ENCODE measurements at regions not wholly inside any gene's neighbourhood (a gene's known extent, or its start where the extent isn't known, plus 50 kb on each side); places are given as distances from the start of the nearest gene placed in this dataset.

DNA sequence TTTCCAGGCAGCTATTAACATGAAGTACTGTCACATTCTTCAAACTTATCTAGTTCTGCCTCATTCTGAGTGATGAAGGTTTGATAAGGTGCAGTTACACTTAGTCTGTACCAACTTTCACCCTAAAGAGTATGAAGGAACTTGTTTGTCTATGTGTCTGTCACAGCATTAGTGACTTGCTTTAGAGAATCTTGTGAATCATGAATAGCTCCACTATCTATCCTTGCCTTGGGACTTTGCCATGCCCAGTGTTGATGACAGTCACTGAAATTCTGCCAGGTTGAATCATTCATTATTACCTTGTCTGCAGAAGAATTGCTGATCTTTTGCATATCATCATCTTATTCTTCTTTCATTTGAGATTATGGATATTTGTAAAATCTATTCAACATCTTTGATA is 50.9 kb upstream of the A1CF start:
- TF ChIP-seq GLIS3 (CRISPR knock-in tag; IDR thresholded peaks at IDR 0.05) (no peak), OSR1 (CRISPR knock-in tag; IDR thresholded peaks at IDR 0.05) (no peak), RARB (CRISPR knock-in tag; IDR thresholded peaks at IDR 0.05) (no peak), ESRRG (CRISPR knock-in tag; IDR thresholded peaks at IDR 0.05) (no peak), SNAI2 (CRISPR knock-in tag; IDR thresholded peaks at IDR 0.05) (no peak), PPARA (CRISPR knock-in tag; IDR thresholded peaks at IDR 0.05; ENCODE audit: borderline replicate concordance) (no peak), TOX (CRISPR knock-in tag; IDR thresholded peaks at IDR 0.05; ENCODE audit: borderline replicate concordance) (no peak), ZNF70 (CRISPR knock-in tag; IDR thresholded peaks at IDR 0.05) (no peak), ZNF8 (CRISPR knock-in tag; IDR thresholded peaks at IDR 0.05) (no peak), ZC3H10 (CRISPR knock-in tag; IDR thresholded peaks at IDR 0.05) (no peak)
- TF ChIP-seq, protein P1, sequence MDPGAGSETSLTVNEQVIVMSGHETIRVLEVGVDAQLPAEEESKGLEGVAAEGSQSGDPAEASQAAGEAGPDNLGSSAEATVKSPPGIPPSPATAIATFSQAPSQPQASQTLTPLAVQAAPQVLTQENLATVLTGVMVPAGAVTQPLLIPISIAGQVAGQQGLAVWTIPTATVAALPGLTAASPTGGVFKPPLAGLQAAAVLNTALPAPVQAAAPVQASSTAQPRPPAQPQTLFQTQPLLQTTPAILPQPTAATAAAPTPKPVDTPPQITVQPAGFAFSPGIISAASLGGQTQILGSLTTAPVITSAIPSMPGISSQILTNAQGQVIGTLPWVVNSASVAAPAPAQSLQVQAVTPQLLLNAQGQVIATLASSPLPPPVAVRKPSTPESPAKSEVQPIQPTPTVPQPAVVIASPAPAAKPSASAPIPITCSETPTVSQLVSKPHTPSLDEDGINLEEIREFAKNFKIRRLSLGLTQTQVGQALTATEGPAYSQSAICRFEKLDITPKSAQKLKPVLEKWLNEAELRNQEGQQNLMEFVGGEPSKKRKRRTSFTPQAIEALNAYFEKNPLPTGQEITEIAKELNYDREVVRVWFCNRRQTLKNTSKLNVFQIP (CRISPR knock-in tag; IDR thresholded peaks at IDR 0.05; ENCODE audit: borderline replicate concordance, low read depth) = no peak
- no peak for ATAC-seq

GRCh38 chr10:50937230-50937907 is 51.9 kb upstream of the A1CF start:
- TF ChIP-seq GLIS3 (CRISPR knock-in tag; IDR thresholded peaks at IDR 0.05) = no peak
- TF ChIP-seq CSRNP3 (CRISPR knock-in tag; IDR thresholded peaks at IDR 0.05) = no peak
- no peak for TF ChIP-seq CREB5 (CRISPR knock-in tag; IDR thresholded peaks at IDR 0.05; ENCODE audit: low read depth)
- no peak for TF ChIP-seq ZFP3 (CRISPR knock-in tag; IDR thresholded peaks at IDR 0.05)
- TF ChIP-seq TOX (CRISPR knock-in tag; IDR thresholded peaks at IDR 0.05; ENCODE audit: borderline replicate concordance) = no peak
- TF ChIP-seq CSDC2 (CRISPR knock-in tag; IDR thresholded peaks at IDR 0.05) = no peak
- TF ChIP-seq ARNTL (CRISPR knock-in tag; IDR thresholded peaks at IDR 0.05; ENCODE audit: borderline replicate concordance, low read depth) = no peak
- ATAC-seq = peak; percentile 71

DNA sequence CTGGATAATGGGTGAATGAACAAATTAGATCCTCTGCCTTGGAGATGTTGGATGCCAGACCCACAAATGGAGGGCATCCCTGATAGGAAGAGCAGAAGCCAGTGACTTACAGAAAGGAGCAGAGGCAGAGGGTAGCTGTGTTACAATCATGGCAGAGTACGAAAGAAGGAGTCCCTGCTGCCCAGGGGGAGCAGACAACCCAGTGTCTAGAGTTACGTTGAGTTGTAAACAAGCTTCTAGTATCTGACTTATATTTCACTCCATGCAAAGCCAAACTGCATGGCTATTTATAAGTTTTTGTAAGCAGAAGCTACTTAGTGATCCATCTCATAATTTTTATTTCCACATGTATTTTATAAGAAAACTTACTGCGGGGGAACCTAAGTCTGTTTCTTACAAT is 56.2 kb upstream of the A1CF start:
- TF ChIP-seq TCF4 (CRISPR knock-in tag; IDR thresholded peaks at IDR 0.05; ENCODE audit: borderline replicate concordance) (no peak), BACH2 (CRISPR knock-in tag; IDR thresholded peaks at IDR 0.05; ENCODE audit: borderline replicate concordance) (no peak), PATZ1 (CRISPR knock-in tag; IDR thresholded peaks at IDR 0.05; ENCODE audit: borderline replicate concordance) (no peak), ZC3H10 (CRISPR knock-in tag; IDR thresholded peaks at IDR 0.05) (no peak), TOX (CRISPR knock-in tag; IDR thresholded peaks at IDR 0.05; ENCODE audit: borderline replicate concordance) (no peak), CREB5 (CRISPR knock-in tag; IDR thresholded peaks at IDR 0.05; ENCODE audit: low read depth) (no peak), SNAI2 (CRISPR knock-in tag; IDR thresholded peaks at IDR 0.05) (no peak), ZNF565 (CRISPR knock-in tag; conservative IDR thresholded peaks at IDR 0.05; ENCODE audit: low read depth) (no peak), PPARA (CRISPR knock-in tag; IDR thresholded peaks at IDR 0.05; ENCODE audit: borderline replicate concordance) (no peak), CSDC2 (CRISPR knock-in tag; IDR thresholded peaks at IDR 0.05) (no peak), ZNF70 (CRISPR knock-in tag; IDR thresholded peaks at IDR 0.05) (no peak), ZNF8 (CRISPR knock-in tag; IDR thresholded peaks at IDR 0.05) (no peak), ARNTL (CRISPR knock-in tag; IDR thresholded peaks at IDR 0.05; ENCODE audit: borderline replicate concordance, low read depth) (no peak), ZFP3 (CRISPR knock-in tag; IDR thresholded peaks at IDR 0.05) (no peak)
- TF ChIP-seq, protein P1 (CRISPR knock-in tag; IDR thresholded peaks at IDR 0.05; ENCODE audit: borderline replicate concordance, low read depth) = no peak
- no peak for ATAC-seq

Measured in SK-N-SH treated with all-trans-retinoic acid at 6 μM for 48 hours (cell line).